ENCODE measurements at regions not wholly inside any gene's neighbourhood (a gene's known extent, or its start where the extent isn't known, plus 50 kb on each side); places are given as distances from the start of the nearest gene placed in this dataset.

GRCh38 chr6:122323361-122323760 lies 76.1 kb upstream of the HSF2 start:
- TF ChIP-seq CTCF (IDR thresholded peaks at IDR 0.05), result no peak
- TF ChIP-seq POLR2AphosphoS5 (IDR thresholded peaks at IDR 0.05), result no peak
- TF ChIP-seq POLR2A (IDR thresholded peaks at IDR 0.05; ENCODE audit: low read depth), result no peak
- TF ChIP-seq EP300 (IDR thresholded peaks at IDR 0.05), result no peak
